ENCODE measurements at regions not wholly inside any gene's neighbourhood (a gene's known extent, or its start where the extent isn't known, plus 50 kb on each side); places are given as distances from the start of the nearest gene placed in this dataset.
A peak's percentile ranks its signal among the peaks of the same experiment; 100 is the strongest.

DNA sequence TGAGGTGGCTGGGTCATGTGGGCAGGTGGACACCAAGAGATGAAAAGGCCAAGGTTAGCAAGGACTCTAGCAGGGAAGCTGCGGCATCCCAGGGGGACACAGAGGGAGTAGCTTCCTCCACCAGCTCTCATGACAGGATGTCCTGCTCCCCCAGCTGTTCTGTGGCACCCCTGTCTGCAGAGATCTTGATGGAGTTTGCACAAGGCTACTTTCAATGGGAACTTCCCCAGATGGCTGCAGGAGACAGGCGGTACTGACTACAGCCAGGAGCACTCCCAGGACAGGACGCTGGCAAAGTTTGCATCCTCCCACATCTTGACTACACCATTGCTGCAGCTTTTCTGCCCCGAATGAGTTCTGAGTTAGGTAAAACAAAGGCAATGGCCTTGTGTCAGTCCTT is 312.8 kb downstream of the TLE4 start:
- TF ChIP-seq, protein P1, sequence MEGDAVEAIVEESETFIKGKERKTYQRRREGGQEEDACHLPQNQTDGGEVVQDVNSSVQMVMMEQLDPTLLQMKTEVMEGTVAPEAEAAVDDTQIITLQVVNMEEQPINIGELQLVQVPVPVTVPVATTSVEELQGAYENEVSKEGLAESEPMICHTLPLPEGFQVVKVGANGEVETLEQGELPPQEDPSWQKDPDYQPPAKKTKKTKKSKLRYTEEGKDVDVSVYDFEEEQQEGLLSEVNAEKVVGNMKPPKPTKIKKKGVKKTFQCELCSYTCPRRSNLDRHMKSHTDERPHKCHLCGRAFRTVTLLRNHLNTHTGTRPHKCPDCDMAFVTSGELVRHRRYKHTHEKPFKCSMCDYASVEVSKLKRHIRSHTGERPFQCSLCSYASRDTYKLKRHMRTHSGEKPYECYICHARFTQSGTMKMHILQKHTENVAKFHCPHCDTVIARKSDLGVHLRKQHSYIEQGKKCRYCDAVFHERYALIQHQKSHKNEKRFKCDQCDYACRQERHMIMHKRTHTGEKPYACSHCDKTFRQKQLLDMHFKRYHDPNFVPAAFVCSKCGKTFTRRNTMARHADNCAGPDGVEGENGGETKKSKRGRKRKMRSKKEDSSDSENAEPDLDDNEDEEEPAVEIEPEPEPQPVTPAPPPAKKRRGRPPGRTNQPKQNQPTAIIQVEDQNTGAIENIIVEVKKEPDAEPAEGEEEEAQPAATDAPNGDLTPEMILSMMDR (IDR thresholded peaks at IDR 0.05; ENCODE audit: insufficient read depth, low read depth, low read length, missing control alignments) = no peak
- no peak overlapping the region for H3K4me3 ChIP-seq (ENCODE audit: low read length)
- DNase-seq (ENCODE audit: low read depth) = no peak

DNA sequence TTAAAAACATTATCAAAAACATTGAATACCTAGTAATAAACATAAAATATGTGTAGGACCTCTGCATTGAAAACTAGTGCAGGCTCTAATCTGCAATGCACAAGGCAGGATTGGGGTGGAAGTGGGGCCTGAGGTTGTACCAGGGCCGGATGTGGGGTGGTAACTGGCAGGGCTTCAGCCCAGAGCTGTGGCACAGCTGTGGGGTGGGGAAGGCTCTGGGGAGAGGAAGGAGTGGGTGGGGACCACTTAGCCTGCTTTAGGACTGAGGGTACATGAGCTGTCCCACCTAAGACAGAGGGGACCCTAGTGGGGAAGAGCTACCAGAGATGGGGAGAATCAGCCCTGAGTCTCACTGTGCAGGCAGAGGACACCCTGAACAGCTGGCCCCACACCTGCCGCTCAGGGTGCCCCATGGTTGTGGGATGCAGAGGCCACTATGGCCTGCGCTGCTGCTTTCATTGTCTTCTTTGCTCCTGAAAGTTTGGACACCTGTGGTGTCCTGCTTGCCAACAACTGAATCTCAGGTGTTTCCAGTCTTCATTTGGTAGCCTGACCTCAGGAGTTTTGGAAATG is 311.4 kb downstream of the TLE4 start:
- TF ChIP-seq, protein P1 (IDR thresholded peaks at IDR 0.05; ENCODE audit: insufficient read depth, low read depth, low read length, missing control alignments) = no peak
- H3K4me3 ChIP-seq (ENCODE audit: low read length) = no peak overlapping the region
- no peak for DNase-seq (ENCODE audit: low read depth)

DNA sequence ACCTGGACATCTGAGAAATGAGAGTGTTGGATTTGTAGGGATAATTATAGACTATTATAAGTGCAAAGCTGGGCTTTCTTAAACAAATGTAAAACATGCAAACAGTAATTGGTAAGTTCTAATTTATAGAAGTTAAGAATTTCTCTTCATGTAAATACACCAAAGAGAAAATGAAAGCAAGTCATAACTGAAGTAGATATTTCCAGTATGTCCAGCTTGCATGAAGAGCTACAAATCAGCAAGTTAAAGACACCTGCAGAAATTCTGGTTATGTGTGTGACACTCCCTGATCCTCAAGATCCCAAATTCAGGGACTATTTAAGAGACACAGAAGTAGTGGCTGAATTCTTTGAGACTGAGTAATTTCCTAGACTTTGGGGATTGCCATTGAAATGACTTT is 308.9 kb downstream of the TLE4 start:
- TF ChIP-seq, protein P1 (IDR thresholded peaks at IDR 0.05; ENCODE audit: insufficient read depth, low read depth, low read length, missing control alignments) = no peak
- H3K4me3 ChIP-seq (ENCODE audit: low read length) = no peak overlapping the region
- no peak for DNase-seq (ENCODE audit: low read depth)

DNA sequence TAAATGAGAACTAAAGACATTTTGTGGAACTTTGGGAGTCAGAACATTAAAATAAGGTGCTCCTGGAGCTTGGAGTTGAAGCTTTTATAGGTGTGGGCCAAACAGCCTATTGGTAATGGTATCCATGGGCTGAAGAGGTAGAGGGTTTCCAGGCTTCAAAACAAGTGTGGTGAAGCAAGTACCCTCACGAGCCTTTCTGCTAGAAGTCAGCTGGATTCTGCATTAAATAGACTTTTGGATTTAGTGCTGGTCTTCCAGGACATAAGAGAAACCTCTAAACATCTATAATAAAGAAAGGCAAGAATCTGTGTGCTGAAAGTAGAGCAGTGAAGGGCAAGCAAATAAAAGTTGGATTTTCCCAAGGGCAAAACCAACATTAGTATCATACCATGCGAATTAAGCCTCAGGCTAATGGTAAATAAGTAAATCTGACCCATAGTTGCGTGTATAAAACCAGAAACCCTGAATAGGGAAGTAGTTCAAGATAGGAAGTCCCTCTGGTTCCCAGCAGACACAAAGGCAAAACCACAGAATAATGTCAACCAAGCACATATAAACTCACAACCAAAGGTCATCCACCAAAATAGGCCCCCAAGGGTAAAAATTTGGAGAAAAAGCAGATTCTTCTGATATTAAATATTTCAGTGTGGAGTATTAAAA is 306.3 kb downstream of the TLE4 start:
- H3K4me3 ChIP-seq (ENCODE audit: low read length) = no peak overlapping the region
- TF ChIP-seq, protein P1 (IDR thresholded peaks at IDR 0.05; ENCODE audit: insufficient read depth, low read depth, low read length, missing control alignments) = no peak
- DNase-seq (ENCODE audit: low read depth) = no peak

DNA sequence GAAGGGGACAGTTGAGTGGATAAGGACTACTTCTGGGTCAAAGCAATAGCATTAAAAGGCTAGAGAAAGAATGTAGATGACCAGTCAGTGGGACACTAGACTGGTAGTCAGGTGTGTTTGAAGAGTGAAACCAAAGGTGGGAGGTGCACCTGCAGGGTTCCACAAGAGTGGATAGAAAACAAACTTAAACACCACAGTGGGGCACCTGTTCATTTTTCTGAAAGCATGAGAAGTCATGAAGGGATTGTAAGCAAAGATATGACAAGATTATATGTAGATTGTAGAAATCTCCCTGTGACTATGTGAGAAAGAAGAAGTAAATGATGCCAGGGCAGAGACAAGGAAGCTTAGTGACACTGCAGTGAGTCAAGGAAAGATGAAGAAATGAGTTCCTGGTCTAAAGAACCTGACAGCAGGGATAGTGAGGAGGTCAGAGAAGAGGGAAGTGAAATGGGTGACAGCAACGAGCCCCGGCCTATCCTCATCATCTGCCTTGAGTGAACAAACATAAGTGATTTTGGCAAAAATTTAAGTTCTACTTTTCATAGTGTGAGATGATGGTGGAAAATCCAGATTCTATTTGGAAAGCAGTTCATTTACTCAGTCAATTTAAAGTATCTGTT is 296.9 kb downstream of the TLE4 start:
- TF ChIP-seq, protein P1 (IDR thresholded peaks at IDR 0.05; ENCODE audit: insufficient read depth, low read depth, low read length, missing control alignments) = no peak
- no peak overlapping the region for H3K4me3 ChIP-seq (ENCODE audit: low read length)
- peak; percentile 6 for DNase-seq (ENCODE audit: low read depth)

DNA sequence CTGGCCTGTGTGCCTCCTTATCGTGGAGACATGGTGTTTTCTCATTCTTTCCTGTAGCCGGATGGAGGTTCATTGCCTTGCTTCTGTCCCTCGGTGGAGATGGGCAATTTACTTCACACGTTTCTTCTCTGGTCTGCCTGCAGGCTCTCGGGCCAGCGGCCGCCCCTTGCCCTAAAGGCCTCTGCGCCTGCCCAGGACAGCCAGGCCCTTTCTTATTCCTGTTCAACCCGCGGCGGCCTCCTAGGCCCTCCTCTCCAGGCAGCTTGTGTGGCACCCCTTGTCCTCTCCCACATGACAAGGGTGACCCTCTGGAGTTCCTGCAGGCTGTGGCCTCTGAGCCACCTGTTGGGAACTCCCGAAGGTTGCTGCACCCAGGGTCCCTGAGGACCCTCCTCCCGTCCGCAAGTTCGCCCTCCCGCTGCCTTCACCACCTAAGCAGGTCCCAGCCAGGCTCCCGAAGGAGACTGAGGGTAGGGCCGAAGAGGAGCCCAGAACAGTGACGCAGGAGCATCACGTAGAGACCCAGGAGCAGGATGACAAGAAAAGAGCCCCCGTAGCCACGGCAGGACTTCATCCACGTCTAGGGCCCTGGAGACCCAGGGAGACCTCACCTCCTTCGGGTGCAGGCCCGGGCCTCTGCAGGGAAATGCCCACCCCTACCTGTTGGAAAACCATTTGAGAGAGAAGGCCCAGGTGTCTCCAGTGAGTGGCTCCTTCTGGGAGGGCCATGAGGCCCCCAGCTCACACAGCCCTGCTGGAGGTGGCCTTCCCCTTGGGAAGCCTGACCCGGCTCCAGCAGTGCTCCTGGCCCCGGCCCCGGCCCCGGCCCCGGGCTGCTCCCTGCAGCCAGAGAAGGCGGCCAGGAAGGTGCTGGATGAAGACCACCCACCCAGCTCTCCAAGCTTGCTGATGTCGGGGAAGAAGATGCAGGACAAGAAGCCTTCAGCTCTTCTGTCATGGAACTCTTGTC is 291.4 kb downstream of the TLE4 start:
- TF ChIP-seq, protein P1 (IDR thresholded peaks at IDR 0.05; ENCODE audit: insufficient read depth, low read depth, low read length, missing control alignments) = no peak
- DNase-seq (ENCODE audit: low read depth) = no peak
- no peak overlapping the region for H3K4me3 ChIP-seq (ENCODE audit: low read length)
